ENCODE measurements at regions not wholly inside any gene's neighbourhood (a gene's known extent, or its start where the extent isn't known, plus 50 kb on each side); places are given as distances from the start of the nearest gene placed in this dataset.
"Not testable (repeated sequence)": the region's sequence is repeated elsewhere in the genome, so short reads cannot be mapped to it uniquely, and the experiment has no call there.

GRCh38 chr10:78606766-78607165 is 462.0 kb upstream of the ZMIZ1 start:
- not testable (repeated sequence) for DNase-seq

- DNase-seq: no peak
Measured at GRCh38 chr10:78609976-78610375, 458.8 kb upstream of the ZMIZ1 start.

- no peak for DNase-seq
Measured at GRCh38 chr10:78613132-78613531, 455.6 kb upstream of the ZMIZ1 start.

GRCh38 chr10:78614267-78614666 is 454.5 kb upstream of the ZMIZ1 start:
- DNase-seq: no peak

- no peak for DNase-seq
Measured at GRCh38 chr10:78614744-78615143, 454.0 kb upstream of the ZMIZ1 start.

GRCh38 chr10:78616125-78616695 is 452.6 kb upstream of the ZMIZ1 start:
- no peak for DNase-seq

- no peak for DNase-seq
Measured at GRCh38 chr10:78617115-78617514, 451.7 kb upstream of the ZMIZ1 start.

GRCh38 chr10:78617631-78618030 is 451.1 kb upstream of the ZMIZ1 start:
- no peak for DNase-seq

- DNase-seq: no peak
Measured at GRCh38 chr10:78618050-78618449, 450.7 kb upstream of the ZMIZ1 start.

GRCh38 chr10:78619115-78619851 is 449.5 kb upstream of the ZMIZ1 start:
- peak; percentile 19 for DNase-seq

GRCh38 chr10:78619896-78620295 is 448.9 kb upstream of the ZMIZ1 start:
- no peak for DNase-seq

- DNase-seq: no peak
Measured at GRCh38 chr10:78620985-78621799, 447.6 kb upstream of the ZMIZ1 start.

GRCh38 chr10:78623578-78624215 is 445.1 kb upstream of the ZMIZ1 start:
- no peak for DNase-seq

GRCh38 chr10:78624791-78625190 is 444.0 kb upstream of the ZMIZ1 start:
- DNase-seq: no peak

GRCh38 chr10:78626471-78626870 is 442.3 kb upstream of the ZMIZ1 start:
- DNase-seq: peak; percentile 92

- peak; percentile 69 for DNase-seq
Measured at GRCh38 chr10:78627254-78627795, 441.4 kb upstream of the ZMIZ1 start.

- DNase-seq: no peak
Measured at GRCh38 chr10:78628976-78629375, 439.8 kb upstream of the ZMIZ1 start.

- no peak for DNase-seq
Measured at GRCh38 chr10:78629773-78630172, 439.0 kb upstream of the ZMIZ1 start.

- DNase-seq: peak; percentile 24
Measured at GRCh38 chr10:78630944-78631838, 437.6 kb upstream of the ZMIZ1 start.

GRCh38 chr10:78634389-78634815 is 434.4 kb upstream of the ZMIZ1 start:
- DNase-seq: no peak

GRCh38 chr10:78634835-78635234 is 433.9 kb upstream of the ZMIZ1 start:
- DNase-seq: no peak

GRCh38 chr10:78639629-78640028 is 429.1 kb upstream of the ZMIZ1 start:
- DNase-seq: no peak
